Pancreas (tissue), 10 donors: ENCODE measurements at regions not wholly inside any gene's neighbourhood (a gene's known extent, or its start where the extent isn't known, plus 50 kb on each side); places are given as distances from the start of the nearest gene placed in this dataset.

ENCODE experiments used
- ATAC-seq, 4 donors: fragments of 200-7000 bp; cut with Tn5 transposase; one replicate each; pipeline versions ENCODE4 v1.8.0 to v1.9.1; 2020; ENCODE audit warnings: mild to moderate bottlenecking in 4 of 4, moderate library complexity in 4 of 4
- DNase-seq, 6 donors: peaks; one replicate each; pipeline ENCODE4 v3.0.0-alpha.2; 2020
- FAIRE-seq: peaks from 2 replicates; lab custom pipeline; 2012; peaks lifted over from hg19 to GRCh38; lab: Jason Lieb, UNC
- H3K27ac ChIP-seq, 4 donors: fragments of 200-600 bp; sonication (generic); 1 replicate in 3 of 4; 2 replicates in 1 of 4; pipeline versions ENCODE4 v1.5.0 to v1.8.0; 2020
- H3K27me3 ChIP-seq, 4 donors: fragments of 200-600 bp; one replicate each; pipeline ENCODE4 v1.8.0; 2021
- H3K36me3 ChIP-seq, 3 donors: fragments of 200-600 bp; sonication (generic) in 1 of 3; one replicate each; pipeline versions ENCODE4 v1.5.0 to v1.8.0; 2020 to 2021
- H3K4me1 ChIP-seq, 3 donors: fragments of 200-600 bp; one replicate each; pipeline ENCODE4 v1.8.0; 2021
- H3K4me3 ChIP-seq, 4 donors: fragments of 200-600 bp; sonication (generic) in 2 of 4; one replicate each; pipeline versions ENCODE4 v1.5.0 to v1.8.0; 2020 to 2021
- H3K9me3 ChIP-seq, 4 donors: fragments of 200-600 bp; one replicate each; pipeline ENCODE4 v1.8.0; 2021
- WGBS, 2 donors: extraction: QIAGEN DNeasy Blood & Tissue Kit; methylation state at CpG; one replicate each; pipeline ENCODE4 v1.1.7; 2013; 5-methylcytosine and 5-hydroxymethylcytosine counted together
- intact Hi-C, 3 donors: fragments of 100-400 bp; cut with DNase I; formaldehyde crosslinking; loops; one replicate each; pipeline versions ENCODE4 v1.11.1 to v1.14.2; 2022
- TF ChIP-seq, protein P1 (sequence below), 4 donors: fragments of 200-600 bp; sonication (generic) in 3 of 4; IDR thresholded peaks; one replicate each; pipeline versions ENCODE4 v1.5.0 to v1.8.0; 2021; ENCODE audit warnings: antibody characterized with exemption in 4 of 4
- donor health status: healthy with polysubstance abuse.
- donor health status: DM: no; HTN: no; CAD: no; lungs with moderate emphysema.
- donor health status: DM: no; HTN: no; CAD: no.
- donor health status: control.
- donor health status: control.
- donor health status: Bipolar disorder and iron deficiency.
- donor health status: DM: yes; HTN: yes; CAD: no.
- donor health status: DM: no; HTN: no; CAD: no.
- donor health status: DM: no; HTN: no; CAD: no.
- donor health status: DM: yes; HTN: yes; CAD: no.

DNA sequence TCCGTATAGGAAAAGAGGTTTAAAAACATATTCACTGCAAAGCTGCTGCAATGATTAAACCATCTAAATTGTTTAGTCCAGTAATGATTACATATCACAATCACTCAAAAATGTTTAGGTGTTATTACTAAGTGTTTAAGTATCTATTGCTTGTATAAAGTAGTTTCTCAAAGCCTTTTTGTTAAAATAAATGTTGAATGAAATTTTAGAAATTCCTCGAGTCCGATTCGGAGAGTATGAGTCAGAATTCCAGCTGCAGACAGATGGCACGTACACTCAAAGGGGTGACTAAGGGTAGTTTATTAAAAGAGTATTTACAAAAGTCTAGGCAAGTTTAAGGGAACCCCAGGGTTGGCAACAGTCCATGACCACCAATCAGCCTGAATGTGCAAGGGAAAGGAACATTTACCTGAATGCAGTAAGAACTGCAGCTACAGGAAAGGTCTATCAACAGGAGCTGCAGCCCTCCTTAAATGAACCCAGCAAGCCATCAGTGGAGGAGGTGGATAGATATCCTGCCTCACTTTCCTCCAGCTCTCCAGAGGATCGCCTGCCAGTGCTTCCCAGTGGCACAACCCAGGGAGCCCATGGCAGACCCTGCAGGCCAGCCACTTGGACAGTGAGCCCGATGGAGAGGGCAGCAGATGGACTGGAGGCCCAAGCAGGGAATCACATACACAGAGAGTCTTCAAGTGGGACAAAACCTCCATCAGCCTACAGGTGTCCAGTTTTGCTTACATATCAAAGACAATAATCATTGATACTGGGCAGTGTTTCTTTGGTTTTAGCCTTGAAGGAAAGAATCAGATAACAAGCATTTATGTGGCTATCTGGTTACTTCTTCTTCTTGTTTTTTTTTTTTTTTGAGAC lies 92.1 kb upstream of the SLC44A3 start:
- Histone ChIP-seq H3K27me3 (no peaks in the 10 kb centered on the region), H3K27ac (no peak overlapping the region), H3K4me1 (peaks cover 0 to 4% (median 0%) of the 10 kb centered on the region in 3 donors), H3K4me3 (no peak overlapping the region), H3K36me3 (no peaks in the 10 kb centered on the region), H3K9me3 (no peaks in the 10 kb centered on the region)
- intact Hi-C loops, result no loop called here
- FAIRE-seq, result peak; percentile 71
- DNase-seq, result no peak
- ATAC-seq, result peak in 2 of 4 donors; percentile 42 to 53
- 71 to 72% methylated on average over 7 of the region's 7 CpGs for WGBS, 2 donors
- TF ChIP-seq, protein P1, sequence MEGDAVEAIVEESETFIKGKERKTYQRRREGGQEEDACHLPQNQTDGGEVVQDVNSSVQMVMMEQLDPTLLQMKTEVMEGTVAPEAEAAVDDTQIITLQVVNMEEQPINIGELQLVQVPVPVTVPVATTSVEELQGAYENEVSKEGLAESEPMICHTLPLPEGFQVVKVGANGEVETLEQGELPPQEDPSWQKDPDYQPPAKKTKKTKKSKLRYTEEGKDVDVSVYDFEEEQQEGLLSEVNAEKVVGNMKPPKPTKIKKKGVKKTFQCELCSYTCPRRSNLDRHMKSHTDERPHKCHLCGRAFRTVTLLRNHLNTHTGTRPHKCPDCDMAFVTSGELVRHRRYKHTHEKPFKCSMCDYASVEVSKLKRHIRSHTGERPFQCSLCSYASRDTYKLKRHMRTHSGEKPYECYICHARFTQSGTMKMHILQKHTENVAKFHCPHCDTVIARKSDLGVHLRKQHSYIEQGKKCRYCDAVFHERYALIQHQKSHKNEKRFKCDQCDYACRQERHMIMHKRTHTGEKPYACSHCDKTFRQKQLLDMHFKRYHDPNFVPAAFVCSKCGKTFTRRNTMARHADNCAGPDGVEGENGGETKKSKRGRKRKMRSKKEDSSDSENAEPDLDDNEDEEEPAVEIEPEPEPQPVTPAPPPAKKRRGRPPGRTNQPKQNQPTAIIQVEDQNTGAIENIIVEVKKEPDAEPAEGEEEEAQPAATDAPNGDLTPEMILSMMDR (IDR thresholded peaks at IDR 0.05), result no peak

DNA sequence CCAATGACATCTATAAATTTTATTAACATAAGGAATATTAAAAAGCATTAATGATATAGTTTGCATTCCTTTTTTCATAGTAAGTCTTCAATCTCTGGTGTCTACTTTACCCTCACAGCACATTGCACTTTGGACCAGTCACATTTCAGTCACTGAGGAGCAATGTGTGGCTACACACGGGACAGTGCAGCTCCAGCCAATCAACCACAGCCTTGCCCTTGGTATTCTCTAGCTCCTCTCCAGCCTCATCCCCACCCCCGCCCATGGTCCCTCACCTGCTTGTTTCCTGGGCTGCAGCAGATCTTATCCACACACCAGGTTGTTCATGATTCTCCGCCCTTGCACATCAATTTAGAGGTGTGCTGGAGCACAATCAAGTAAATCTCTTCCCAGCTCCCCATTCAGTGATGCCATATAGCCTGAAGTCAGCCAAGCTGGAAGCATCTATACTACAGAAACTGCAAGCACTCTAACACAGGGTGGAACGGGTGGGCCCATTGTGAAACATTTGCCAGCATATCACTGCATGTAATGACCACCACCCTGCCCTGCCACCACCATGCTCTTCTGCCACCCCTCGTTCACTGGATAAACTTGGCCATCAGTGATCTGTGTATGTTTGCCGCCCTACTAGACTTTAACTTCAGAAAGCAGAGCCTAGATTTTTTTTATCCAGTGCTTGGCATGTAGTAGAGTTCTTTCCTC lies 93.0 kb upstream of the SLC44A3 start:
- WGBS, 2 donors, result 88 to 94% methylated on average over 6 of the region's 6 CpGs
- Histone ChIP-seq H3K27ac (no peak overlapping the region), H3K4me1 (peaks cover 0 to 4% (median 0%) of the 10 kb centered on the region in 3 donors), H3K9me3 (no peaks in the 10 kb centered on the region), H3K4me3 (no peak overlapping the region), H3K27me3 (no peaks in the 10 kb centered on the region), H3K36me3 (no peaks in the 10 kb centered on the region)
- TF ChIP-seq, protein P1 (IDR thresholded peaks at IDR 0.05), result no peak
- no peak for DNase-seq
- intact Hi-C loops, result no loop called here
- FAIRE-seq, result no peak
- no peak for ATAC-seq

DNA sequence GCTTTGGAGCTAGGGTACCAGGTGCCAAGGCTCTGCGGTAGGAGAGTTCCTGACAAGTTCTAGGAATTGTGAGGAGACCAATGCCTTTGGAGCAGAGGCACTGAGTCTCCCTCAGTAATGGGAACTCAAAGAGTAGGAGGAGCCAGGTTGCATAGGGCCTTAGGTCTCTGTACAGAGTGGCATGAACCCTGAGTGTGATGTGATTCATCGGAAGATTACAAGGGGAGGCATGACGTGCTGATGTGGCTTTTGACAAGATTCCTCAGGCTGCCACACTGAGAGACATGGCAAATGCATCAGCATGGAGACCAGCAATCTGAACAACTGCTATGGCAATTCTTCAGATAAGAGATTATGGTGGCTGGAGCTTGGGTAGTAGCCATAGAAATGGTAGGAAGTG lies 94.6 kb upstream of the SLC44A3 start:
- Histone ChIP-seq H3K27ac (no peak overlapping the region), H3K27me3 (no peaks in the 10 kb centered on the region), H3K9me3 (no peaks in the 10 kb centered on the region), H3K36me3 (no peaks in the 10 kb centered on the region), H3K4me1 (peaks cover 0 to 4% (median 0%) of the 10 kb centered on the region in 3 donors), H3K4me3 (no peak overlapping the region)
- intact Hi-C loops, result no loop called here
- WGBS, 2 donors, result 96 to 100% methylated on average over 3 of the region's 3 CpGs
- no peak for FAIRE-seq
- DNase-seq, result no peak
- no peak for ATAC-seq
- TF ChIP-seq, protein P1 (IDR thresholded peaks at IDR 0.05), result no peak

DNA sequence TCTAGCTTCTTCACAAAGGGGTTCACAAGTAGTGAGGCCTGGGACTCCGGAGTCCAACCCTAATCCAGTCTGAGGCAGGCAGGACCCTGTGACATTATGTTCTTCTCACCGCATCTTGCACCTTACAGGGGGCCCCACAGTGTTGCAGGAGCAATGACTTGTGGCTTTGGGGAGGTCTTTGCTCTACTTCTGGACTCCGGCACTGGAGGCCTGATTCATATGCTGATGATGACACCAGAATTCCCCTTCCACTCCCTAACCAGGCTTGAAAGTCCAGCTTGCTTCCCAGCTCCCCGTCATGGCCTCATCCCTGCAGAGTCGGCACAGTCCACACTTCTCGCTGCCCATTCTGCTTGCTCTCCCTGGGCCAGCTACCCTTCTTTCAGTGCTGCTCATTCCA lies 96.3 kb upstream of the SLC44A3 start:
- Histone ChIP-seq H3K9me3 (no peaks in the 10 kb centered on the region), H3K4me1 (no peaks in the 10 kb centered on the region), H3K36me3 (no peaks in the 10 kb centered on the region), H3K27ac (no peak overlapping the region), H3K27me3 (no peaks in the 10 kb centered on the region), H3K4me3 (no peak overlapping the region)
- peak in 1 of 4 donors; percentile 18 for ATAC-seq
- intact Hi-C loops, result no loop called here
- TF ChIP-seq, protein P1 (IDR thresholded peaks at IDR 0.05), result no peak
- no peak for DNase-seq
- 91 to 96% methylated on average over 6 of the region's 6 CpGs for WGBS, 2 donors
- no peak for FAIRE-seq
